Upper lobe of right lung (tissue), 1 donor: ENCODE measurements at regions not wholly inside any gene's neighbourhood (a gene's known extent, or its start where the extent isn't known, plus 50 kb on each side); places are given as distances from the start of the nearest gene placed in this dataset.

Experiments
- ATAC-seq: fragments of 200-7000 bp; cut with Tn5 transposase; one replicate; pipeline ENCODE4 v1.9.1; 2020; ENCODE audit warnings: mild to moderate bottlenecking, moderate library complexity
- DNase-seq: peaks from one replicate; pipeline ENCODE4 v3.0.0-alpha.2; 2020
- H3K27ac ChIP-seq: fragments of 200-600 bp; one replicate; pipeline ENCODE4 v1.8.0; 2022
- H3K27me3 ChIP-seq: fragments of 200-600 bp; one replicate; pipeline ENCODE4 v1.8.0; 2022; ENCODE audit warnings: mild to moderate bottlenecking
- H3K36me3 ChIP-seq: fragments of 200-600 bp; one replicate; pipeline ENCODE4 v1.8.0; 2022
- H3K4me1 ChIP-seq: fragments of 200-600 bp; one replicate; pipeline ENCODE4 v1.8.0; 2022
- H3K4me3 ChIP-seq: fragments of 200-600 bp; one replicate; pipeline ENCODE4 v1.8.0; 2022; ENCODE audit warnings: mild to moderate bottlenecking
- H3K9me3 ChIP-seq: fragments of 200-600 bp; one replicate; pipeline ENCODE4 v1.8.0; 2022
- CTCF ChIP-seq: fragments of 200-600 bp; IDR thresholded peaks from one replicate; pipeline ENCODE4 v1.8.0; 2022; ENCODE audit warnings: antibody characterized with exemption
- intact Hi-C: fragments of 100-400 bp; cut with DNase I; formaldehyde crosslinking; loops from one replicate; pipeline ENCODE4 v1.11.0; 2022
- donor health status: DM: no; HTN: yes; CAD: no; lungs with severe emphysema.

GRCh38 chr5:169424670-169425378 lies 123.9 kb upstream of the SLIT3 start:
- ATAC-seq (no peak), DNase-seq (no peak)
- Histone ChIP-seq H3K9me3 (no peaks in the 10 kb centered on the region), H3K4me1 (no peaks in the 10 kb centered on the region), H3K36me3 (no peaks in the 10 kb centered on the region), H3K4me3 (no peak overlapping the region), H3K27ac (no peak overlapping the region), H3K27me3 (no peaks in the 10 kb centered on the region)
- intact Hi-C loops, result no loop called here
- no peak for TF ChIP-seq CTCF

GRCh38 chr5:169424279-169424655 lies 123.3 kb upstream of the SLIT3 start:
- no peaks in the 10 kb centered on the region for H3K9me3 ChIP-seq
- H3K4me3 ChIP-seq, result no peak overlapping the region
- H3K27ac ChIP-seq, result no peak overlapping the region
- DNase-seq, result no peak
- H3K36me3 ChIP-seq, result no peaks in the 10 kb centered on the region
- no peak for ATAC-seq
- no peaks in the 10 kb centered on the region for H3K4me1 ChIP-seq
- TF ChIP-seq CTCF, result no peak
- intact Hi-C loops, result no loop called here
- no peaks in the 10 kb centered on the region for H3K27me3 ChIP-seq

GRCh38 chr5:169423580-169424278 lies 122.8 kb upstream of the SLIT3 start:
- H3K36me3 ChIP-seq, result no peaks in the 10 kb centered on the region
- H3K9me3 ChIP-seq, result no peaks in the 10 kb centered on the region
- H3K27ac ChIP-seq, result no peak overlapping the region
- H3K4me1 ChIP-seq, result no peaks in the 10 kb centered on the region
- no peak for TF ChIP-seq CTCF
- no peak for DNase-seq
- ATAC-seq, result no peak
- no peaks in the 10 kb centered on the region for H3K27me3 ChIP-seq
- intact Hi-C loops, result no loop called here
- H3K4me3 ChIP-seq, result no peak overlapping the region

GRCh38 chr5:169422087-169422486 lies 121.1 kb upstream of the SLIT3 start:
- no peak overlapping the region for H3K27ac ChIP-seq
- H3K4me3 ChIP-seq, result no peak overlapping the region
- H3K4me1 ChIP-seq, result no peaks in the 10 kb centered on the region
- no peak for TF ChIP-seq CTCF
- H3K27me3 ChIP-seq, result no peaks in the 10 kb centered on the region
- no peaks in the 10 kb centered on the region for H3K9me3 ChIP-seq
- intact Hi-C loops, result no loop called here
- ATAC-seq (no peak), DNase-seq (no peak)
- H3K36me3 ChIP-seq, result no peaks in the 10 kb centered on the region

GRCh38 chr5:169421677-169422076 lies 120.7 kb upstream of the SLIT3 start:
- no peak overlapping the region for H3K4me3 ChIP-seq
- H3K27ac ChIP-seq, result no peak overlapping the region
- H3K9me3 ChIP-seq, result no peaks in the 10 kb centered on the region
- H3K36me3 ChIP-seq, result no peaks in the 10 kb centered on the region
- no peak for TF ChIP-seq CTCF
- DNase-seq (no peak), ATAC-seq (no peak)
- intact Hi-C loops, result no loop called here
- H3K4me1 ChIP-seq, result no peaks in the 10 kb centered on the region
- H3K27me3 ChIP-seq, result no peaks in the 10 kb centered on the region
